Mesendoderm (in vitro differentiated cells): ENCODE measurements at regions not wholly inside any gene's neighbourhood (a gene's known extent, or its start where the extent isn't known, plus 50 kb on each side); places are given as distances from the start of the nearest gene placed in this dataset.

Experiments used
- DNase-seq: peaks from one replicate; pipeline ENCODE4 v3.0.0; 2013
- H2AK5ac ChIP-seq: 2 replicates; pipeline ENCODE4 v1.6.1; 2013; ENCODE audit warnings: low read length, inconsistent platforms
- H2BK120ac ChIP-seq: 2 replicates; pipeline ENCODE4 v1.6.1; 2013; ENCODE audit warnings: low read depth, mild to moderate bottlenecking, low read length, moderate library complexity, mixed read lengths
- H2BK15ac ChIP-seq: replicated peaks from 2 replicates; pipeline ENCODE4 v1.6.1; 2013; ENCODE audit warnings: low read depth, mild to moderate bottlenecking, moderate library complexity
- H2BK5ac ChIP-seq: 2 replicates; pipeline ENCODE4 v1.6.1; 2013; ENCODE audit warnings: low read length, inconsistent platforms
- H3K18ac ChIP-seq: 2 replicates; pipeline ENCODE4 v1.6.1; 2013; ENCODE audit warnings: mild to moderate bottlenecking, low read length, mixed read lengths
- H3K23ac ChIP-seq: one replicate; pipeline ENCODE4 v1.6.1; 2013; ENCODE audit warnings: low read length
- H3K27ac ChIP-seq: 2 replicates; pipeline ENCODE4 v1.5.1; 2013; ENCODE audit warnings: low read depth, mild to moderate bottlenecking, inconsistent platforms, low read length, moderate library complexity
- H3K27me3 ChIP-seq: 2 replicates; pipeline ENCODE4 v1.6.1; 2013; ENCODE audit warnings: low read length, control low read depth, mild to moderate bottlenecking, inconsistent platforms; ENCODE audit not compliant: insufficient read depth, poor library complexity
- H3K36me3 ChIP-seq: 2 replicates; pipeline ENCODE4 v1.6.1; 2013; ENCODE audit warnings: low read length, inconsistent platforms; ENCODE audit not compliant: control insufficient read depth, insufficient read depth
- H3K4ac ChIP-seq: one replicate; pipeline ENCODE4 v1.6.1; 2013; ENCODE audit warnings: low read depth, mild to moderate bottlenecking, low read length, moderate library complexity
- H3K4me1 ChIP-seq: 2 replicates; pipeline ENCODE4 v1.6.1; 2013; ENCODE audit warnings: low read depth, low read length, inconsistent platforms; ENCODE audit not compliant: control insufficient read depth
- H3K4me2 ChIP-seq: 2 replicates; pipeline ENCODE4 v1.6.1; 2013; ENCODE audit warnings: low read length
- H3K4me3 ChIP-seq: 2 replicates; pipeline ENCODE4 v1.5.1; 2013; ENCODE audit warnings: mild to moderate bottlenecking, low read length
- H3K56ac ChIP-seq: one replicate; pipeline ENCODE4 v1.6.1; 2013; ENCODE audit warnings: low read length
- H3K79me1 ChIP-seq: 2 replicates; pipeline ENCODE4 v1.6.1; 2013; ENCODE audit warnings: low read length, inconsistent platforms
- H3K79me2 ChIP-seq: 2 replicates; pipeline ENCODE4 v1.6.1; 2013; ENCODE audit warnings: mild to moderate bottlenecking, low read length; ENCODE audit not compliant: control insufficient read depth, insufficient read depth
- H3K9ac ChIP-seq: 2 replicates; pipeline ENCODE4 v1.6.1; 2013; ENCODE audit warnings: low read length, inconsistent platforms
- H4K5ac ChIP-seq: one replicate; pipeline ENCODE4 v1.6.1; 2013; ENCODE audit warnings: low read length
- H4K8ac ChIP-seq: one replicate; pipeline ENCODE4 v1.6.1; 2013; ENCODE audit warnings: low read depth, mild to moderate bottlenecking, control low read depth, low read length, moderate library complexity
- WGBS: extraction: QIAGEN DNeasy Blood & Tissue Kit; methylation state at CpG from one replicate; pipeline ENCODE4 v1.1.7; 2013; ENCODE audit warnings: low lambda C conversion rate, missing lambda C conversion rate; ENCODE audit not compliant: insufficient coverage; ENCODE audit errors: extremely low coverage; 5-methylcytosine and 5-hydroxymethylcytosine counted together

GRCh38 chr20:12592756-12593155 lies 416.0 kb upstream of the SPTLC3 start:
- no CpG with 5 or more reads among the region's 4 CpGs for WGBS
- no peak overlapping the region for H3K9ac ChIP-seq
- H3K79me2 ChIP-seq = no peaks in the 10 kb centered on the region
- H3K4ac ChIP-seq = no peak overlapping the region
- H2BK5ac ChIP-seq = no peak overlapping the region
- peak; percentile 40 for DNase-seq
- no peak overlapping the region for H2BK120ac ChIP-seq
- H3K23ac ChIP-seq = no peak overlapping the region
- H3K36me3 ChIP-seq = no peaks in the 10 kb centered on the region
- no peak overlapping the region for H2AK5ac ChIP-seq
- H3K4me2 ChIP-seq = no peak overlapping the region
- H4K8ac ChIP-seq = no peak overlapping the region
- no peak overlapping the region for H2BK15ac ChIP-seq
- H4K5ac ChIP-seq = no peak overlapping the region
- no peak overlapping the region for H3K18ac ChIP-seq
- H3K56ac ChIP-seq = no peak overlapping the region
- no peaks in the 10 kb centered on the region for H3K27me3 ChIP-seq
- H3K4me3 ChIP-seq = no peak overlapping the region
- no peak overlapping the region for H3K27ac ChIP-seq
- peaks cover 4% of the 10 kb centered on the region for H3K4me1 ChIP-seq
- no peaks in the 10 kb centered on the region for H3K79me1 ChIP-seq

- Histone ChIP-seq H3K79me1 (no peaks in the 10 kb centered on the region), H3K27me3 (no peaks in the 10 kb centered on the region), H3K18ac (no peak overlapping the region), H2BK5ac (no peak overlapping the region), H3K23ac (no peak overlapping the region), H2BK15ac (no peak overlapping the region), H2BK120ac (no peak overlapping the region), H3K9ac (no peak overlapping the region), H3K4me2 (no peak overlapping the region), H2AK5ac (no peak overlapping the region), H3K56ac (no peak overlapping the region), H4K5ac (no peak overlapping the region), H4K8ac (no peak overlapping the region), H3K27ac (no peak overlapping the region), H3K36me3 (no peaks in the 10 kb centered on the region), H3K4ac (no peak overlapping the region), H3K4me3 (no peak overlapping the region), H3K4me1 (peaks cover 4% of the 10 kb centered on the region), H3K79me2 (no peaks in the 10 kb centered on the region)
- DNase-seq = no peak
- WGBS = no CpG with 5 or more reads among the region's 5 CpGs
These were observed 415.4 kb upstream of the SPTLC3 start for GRCh38 chr20:12593342-12593873.

- no peak overlapping the region for H3K4me2 ChIP-seq
- no peaks in the 10 kb centered on the region for H3K27me3 ChIP-seq
- H2BK5ac ChIP-seq = no peak overlapping the region
- H3K9ac ChIP-seq = no peak overlapping the region
- H3K79me2 ChIP-seq = no peaks in the 10 kb centered on the region
- no peak overlapping the region for H2AK5ac ChIP-seq
- WGBS = no CpG with 5 or more reads among the region's 2 CpGs
- peaks cover 4% of the 10 kb centered on the region for H3K4me1 ChIP-seq
- no peak overlapping the region for H3K23ac ChIP-seq
- H2BK15ac ChIP-seq = no peak overlapping the region
- no peak overlapping the region for H3K4ac ChIP-seq
- H3K18ac ChIP-seq = no peak overlapping the region
- H4K5ac ChIP-seq = no peak overlapping the region
- no peak overlapping the region for H3K27ac ChIP-seq
- DNase-seq = peak; percentile 34
- no peak overlapping the region for H2BK120ac ChIP-seq
- H3K56ac ChIP-seq = no peak overlapping the region
- H3K4me3 ChIP-seq = no peak overlapping the region
- no peaks in the 10 kb centered on the region for H3K79me1 ChIP-seq
- no peak overlapping the region for H4K8ac ChIP-seq
- H3K36me3 ChIP-seq = no peaks in the 10 kb centered on the region
These were observed 414.2 kb upstream of the SPTLC3 start for GRCh38 chr20:12594410-12595088.

- peaks cover 4% of the 10 kb centered on the region for H3K4me1 ChIP-seq
These were observed 412.9 kb upstream of the SPTLC3 start for GRCh38 chr20:12595841-12596240.

GRCh38 chr20:12596863-12597262 lies 411.9 kb upstream of the SPTLC3 start:
- Histone ChIP-seq H4K8ac (no peak overlapping the region), H3K79me1 (no peaks in the 10 kb centered on the region), H3K4me3 (no peak overlapping the region), H3K4ac (no peak overlapping the region), H3K79me2 (no peaks in the 10 kb centered on the region), H2AK5ac (no peak overlapping the region), H2BK15ac (no peak overlapping the region), H3K56ac (no peak overlapping the region), H3K4me1 (peaks cover under 1% of the 10 kb centered on the region), H2BK5ac (no peak overlapping the region), H4K5ac (no peak overlapping the region), H2BK120ac (no peak overlapping the region), H3K4me2 (no peak overlapping the region), H3K27me3 (no peaks in the 10 kb centered on the region), H3K18ac (no peak overlapping the region), H3K23ac (no peak overlapping the region), H3K36me3 (no peaks in the 10 kb centered on the region), H3K27ac (no peak overlapping the region), H3K9ac (no peak overlapping the region)
- WGBS = no CpG with 5 or more reads among the region's 2 CpGs
- no peak for DNase-seq

More at GRCh38 chr20:12595841-12596240, 412.9 kb upstream of the SPTLC3 start:
- H3K4me2 ChIP-seq = no peak overlapping the region
- H3K4ac ChIP-seq = no peak overlapping the region
- WGBS = no CpG with 5 or more reads among the region's 2 CpGs
- no peak overlapping the region for H3K27ac ChIP-seq
- H3K4me3 ChIP-seq = no peak overlapping the region
- H3K79me2 ChIP-seq = no peaks in the 10 kb centered on the region
- H2BK15ac ChIP-seq = no peak overlapping the region
- H2AK5ac ChIP-seq = no peak overlapping the region
- no peak overlapping the region for H4K8ac ChIP-seq
- H4K5ac ChIP-seq = no peak overlapping the region
- H3K79me1 ChIP-seq = no peaks in the 10 kb centered on the region
- no peaks in the 10 kb centered on the region for H3K36me3 ChIP-seq
- H2BK120ac ChIP-seq = no peak overlapping the region
- no peak for DNase-seq
- H3K9ac ChIP-seq = no peak overlapping the region
- H3K18ac ChIP-seq = no peak overlapping the region
- no peak overlapping the region for H3K56ac ChIP-seq
- H3K23ac ChIP-seq = no peak overlapping the region
- H2BK5ac ChIP-seq = no peak overlapping the region
- H3K27me3 ChIP-seq = no peaks in the 10 kb centered on the region

- WGBS = 100% methylated on average over 1 of the region's 3 CpGs
- Histone ChIP-seq H4K8ac (no peak overlapping the region), H2BK5ac (no peak overlapping the region)
These were observed 411.2 kb upstream of the SPTLC3 start for GRCh38 chr20:12597551-12597950.

More at GRCh38 chr20:12597551-12597950, 411.2 kb upstream of the SPTLC3 start:
- no peak overlapping the region for H3K4ac ChIP-seq
- H3K79me1 ChIP-seq = no peaks in the 10 kb centered on the region
- no peak overlapping the region for H3K23ac ChIP-seq
- no peak overlapping the region for H4K5ac ChIP-seq
- DNase-seq = no peak
- H2BK15ac ChIP-seq = no peak overlapping the region
- H3K4me3 ChIP-seq = no peak overlapping the region
- no peaks in the 10 kb centered on the region for H3K79me2 ChIP-seq
- no peak overlapping the region for H3K56ac ChIP-seq
- H3K4me1 ChIP-seq = no peaks in the 10 kb centered on the region
- H2AK5ac ChIP-seq = no peak overlapping the region
- H3K27ac ChIP-seq = no peak overlapping the region
- no peaks in the 10 kb centered on the region for H3K27me3 ChIP-seq
- no peak overlapping the region for H3K18ac ChIP-seq
- no peak overlapping the region for H3K4me2 ChIP-seq
- H3K36me3 ChIP-seq = no peaks in the 10 kb centered on the region
- H3K9ac ChIP-seq = no peak overlapping the region
- no peak overlapping the region for H2BK120ac ChIP-seq
